HG02981 (cell line): ENCODE measurements at regions not wholly inside any gene's neighbourhood (a gene's known extent, or its start where the extent isn't known, plus 50 kb on each side); places are given as distances from the start of the nearest gene placed in this dataset.
"Not testable (repeated sequence)": the region's sequence is repeated elsewhere in the genome, so short reads cannot be mapped to it uniquely, and the experiment has no call there.

Source experiments
- ATAC-seq: cut with Tn5 transposase; IDR thresholded peaks from one replicate; pipeline ENCODE4 v1.9.1; 2021; ENCODE audit warnings: mild to moderate bottlenecking, moderate library complexity; ENCODE audit not compliant: unreplicated experiment

GRCh38 chr3:176097027-176097426, 1100.3 kb downstream of the TBL1XR1 start:
- no peak for ATAC-seq

GRCh38 chr3:176093892-176094291, 1103.4 kb downstream of the TBL1XR1 start:
- not testable (repeated sequence) for ATAC-seq

GRCh38 chr3:176090727-176091126, 1106.6 kb downstream of the TBL1XR1 start:
- ATAC-seq: no peak

GRCh38 chr3:176088962-176089383, 1108.3 kb downstream of the TBL1XR1 start:
- no peak for ATAC-seq

- ATAC-seq: no peak
Observed at GRCh38 chr3:176087066-176087697, 1110.1 kb downstream of the TBL1XR1 start.

GRCh38 chr3:176079785-176080184, 1117.5 kb downstream of the TBL1XR1 start:
- no peak for ATAC-seq

- ATAC-seq: no peak
Observed at GRCh38 chr3:176078906-176079305, 1118.4 kb downstream of the TBL1XR1 start.

GRCh38 chr3:176075491-176075890, 1121.8 kb downstream of the TBL1XR1 start:
- no peak for ATAC-seq

GRCh38 chr3:176075046-176075445, 1122.2 kb downstream of the TBL1XR1 start:
- ATAC-seq: no peak

GRCh38 chr3:176074096-176074495, 1123.2 kb downstream of the TBL1XR1 start:
- no peak for ATAC-seq

- ATAC-seq: no peak
Observed at GRCh38 chr3:176071943-176072342, 1125.3 kb downstream of the TBL1XR1 start.

- no peak for ATAC-seq
Observed at GRCh38 chr3:176068750-176069149, 1128.5 kb downstream of the TBL1XR1 start.

- no peak for ATAC-seq
Observed at GRCh38 chr3:176058856-176059255, 1138.4 kb downstream of the TBL1XR1 start.

- no peak for ATAC-seq
Observed at GRCh38 chr3:176055836-176056235, 1141.4 kb downstream of the TBL1XR1 start.

- no peak for ATAC-seq
Observed at GRCh38 chr3:176051766-176052165, 1145.5 kb downstream of the TBL1XR1 start.

- no peak for ATAC-seq
Observed at GRCh38 chr3:176046703-176047102, 1150.6 kb downstream of the TBL1XR1 start.

- ATAC-seq: no peak
Observed at GRCh38 chr3:176041812-176042211, 1155.5 kb downstream of the TBL1XR1 start.

GRCh38 chr3:176041185-176041584, 1156.1 kb downstream of the TBL1XR1 start:
- no peak for ATAC-seq

GRCh38 chr3:176037636-176038035, 1159.6 kb downstream of the TBL1XR1 start:
- ATAC-seq: no peak

GRCh38 chr3:176032043-176032442, 1165.2 kb downstream of the TBL1XR1 start:
- no peak for ATAC-seq

- not testable (repeated sequence) for ATAC-seq
Observed at GRCh38 chr3:176016203-176016602, 1157.1 kb downstream of the NAALADL2 start.

- not testable (repeated sequence) for ATAC-seq
Observed at GRCh38 chr3:176015228-176015627, 1156.1 kb downstream of the NAALADL2 start.

GRCh38 chr3:176009256-176009655, 1150.1 kb downstream of the NAALADL2 start:
- ATAC-seq: no peak
